ENCODE measurements at regions not wholly inside any gene's neighbourhood (a gene's known extent, or its start where the extent isn't known, plus 50 kb on each side); places are given as distances from the start of the nearest gene placed in this dataset.

DNA sequence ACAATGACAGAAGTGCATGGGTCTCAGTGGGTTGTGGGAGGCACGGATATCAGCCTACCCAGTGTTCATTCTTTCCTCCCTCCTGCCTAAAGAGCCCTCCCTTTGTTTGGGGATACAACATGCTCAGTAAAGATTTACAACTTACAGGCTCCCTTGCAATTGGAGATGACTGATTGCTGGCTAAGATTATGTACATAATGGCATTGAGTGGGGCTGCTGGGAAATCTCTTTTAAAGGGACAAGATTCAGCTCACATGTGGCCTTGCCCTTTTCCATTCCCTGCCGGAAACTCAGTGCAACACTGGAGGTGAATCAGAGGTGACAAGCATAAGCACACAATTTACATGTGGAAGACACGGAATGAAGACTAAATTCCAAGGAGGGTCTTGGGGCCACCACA is 83.7 kb upstream of the CHRM3 start:
- Histone ChIP-seq H3K4me3 (ENCODE audit: low read length in 2 of 2) (no peak overlapping the region), H3K27ac (ENCODE audit: low read depth in 1 of 2, low read length in 1 of 2) (no peak overlapping the region), H3K36me3 (ENCODE audit: control insufficient read depth in 2 of 2, insufficient read depth in 2 of 2, low read length in 1 of 2) (no peaks in the 10 kb centered on the region), H3K9me3 (ENCODE audit: control insufficient read depth in 2 of 2, insufficient read depth in 1 of 2, low read length in 1 of 2) (no peaks in the 10 kb centered on the region), H3K4me1 (ENCODE audit: control insufficient read depth in 2 of 2, insufficient read depth in 2 of 2, low read length in 2 of 2) (no peaks in the 10 kb centered on the region), H3K27me3 (ENCODE audit: control insufficient read depth in 2 of 2, insufficient read depth in 1 of 2, low read length in 1 of 2) (no peaks in the 10 kb centered on the region)
- DNase-seq (ENCODE audit: low read depth in 6 of 9, low spot score in 9 of 9) = no peak
- 95% methylated on average over 3 of the region's 3 CpGs for WGBS

DNA sequence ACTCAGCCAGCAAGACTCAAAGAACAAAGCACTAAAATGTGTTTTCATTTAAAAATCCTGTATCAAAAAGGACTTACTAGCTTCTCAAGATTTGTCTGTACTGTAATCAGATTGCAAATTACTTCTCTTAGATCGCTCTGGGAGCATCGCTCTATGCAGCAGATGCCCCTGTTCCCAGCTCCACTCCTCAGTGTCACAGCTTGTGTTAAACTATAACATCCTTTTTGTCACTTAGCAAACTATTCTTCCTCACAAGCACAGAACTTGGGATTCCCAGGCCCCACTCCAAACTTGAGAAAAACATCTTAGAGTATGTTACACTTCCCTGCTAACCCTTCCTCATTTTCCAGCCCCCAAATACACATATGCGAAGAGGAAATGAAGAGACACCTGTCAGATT is 85.1 kb upstream of the CHRM3 start:
- Histone ChIP-seq H3K4me1 (ENCODE audit: control insufficient read depth in 2 of 2, insufficient read depth in 2 of 2, low read length in 2 of 2) (no peaks in the 10 kb centered on the region), H3K36me3 (ENCODE audit: control insufficient read depth in 2 of 2, insufficient read depth in 2 of 2, low read length in 1 of 2) (no peaks in the 10 kb centered on the region), H3K27ac (ENCODE audit: low read depth in 1 of 2, low read length in 1 of 2) (no peak overlapping the region), H3K4me3 (ENCODE audit: low read length in 2 of 2) (no peak overlapping the region), H3K27me3 (ENCODE audit: control insufficient read depth in 2 of 2, insufficient read depth in 1 of 2, low read length in 1 of 2) (no peaks in the 10 kb centered on the region), H3K9me3 (ENCODE audit: control insufficient read depth in 2 of 2, insufficient read depth in 1 of 2, low read length in 1 of 2) (no peaks in the 10 kb centered on the region)
- DNase-seq (ENCODE audit: low read depth in 6 of 9, low spot score in 9 of 9) = no peak
- WGBS = 96% methylated on average over 3 of the region's 3 CpGs

DNA sequence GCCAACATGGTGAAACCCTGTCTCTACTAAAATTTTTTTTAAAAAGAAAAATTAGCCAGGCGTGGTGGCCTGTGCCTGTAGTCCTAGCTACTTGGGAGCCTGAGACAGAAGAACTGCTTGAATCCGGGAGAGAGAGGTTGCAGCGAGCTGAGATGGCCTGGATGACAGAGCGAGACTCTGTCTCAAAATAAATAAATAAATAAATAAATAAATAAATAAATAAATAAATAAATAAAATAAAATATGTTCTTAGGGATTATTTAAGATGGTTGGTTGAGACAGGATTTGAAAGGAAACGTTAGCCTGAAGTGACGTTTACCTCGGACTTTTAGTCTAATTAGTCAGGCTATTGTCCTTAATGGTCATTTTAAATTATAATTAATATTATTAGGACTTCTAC is 88.5 kb upstream of the CHRM3 start:
- Histone ChIP-seq H3K4me1 (ENCODE audit: control insufficient read depth in 2 of 2, insufficient read depth in 2 of 2, low read length in 2 of 2) (no peaks in the 10 kb centered on the region), H3K27ac (ENCODE audit: low read depth in 1 of 2, low read length in 1 of 2) (no peak overlapping the region), H3K4me3 (ENCODE audit: low read length in 2 of 2) (no peak overlapping the region), H3K9me3 (ENCODE audit: control insufficient read depth in 2 of 2, insufficient read depth in 1 of 2, low read length in 1 of 2) (no peaks in the 10 kb centered on the region), H3K27me3 (ENCODE audit: control insufficient read depth in 2 of 2, insufficient read depth in 1 of 2, low read length in 1 of 2) (no peaks in the 10 kb centered on the region), H3K36me3 (ENCODE audit: control insufficient read depth in 2 of 2, insufficient read depth in 2 of 2, low read length in 1 of 2) (no peaks in the 10 kb centered on the region)
- WGBS = 95% methylated on average over 7 of the region's 7 CpGs
- DNase-seq (ENCODE audit: low read depth in 6 of 9, low spot score in 9 of 9) = no peak

DNA sequence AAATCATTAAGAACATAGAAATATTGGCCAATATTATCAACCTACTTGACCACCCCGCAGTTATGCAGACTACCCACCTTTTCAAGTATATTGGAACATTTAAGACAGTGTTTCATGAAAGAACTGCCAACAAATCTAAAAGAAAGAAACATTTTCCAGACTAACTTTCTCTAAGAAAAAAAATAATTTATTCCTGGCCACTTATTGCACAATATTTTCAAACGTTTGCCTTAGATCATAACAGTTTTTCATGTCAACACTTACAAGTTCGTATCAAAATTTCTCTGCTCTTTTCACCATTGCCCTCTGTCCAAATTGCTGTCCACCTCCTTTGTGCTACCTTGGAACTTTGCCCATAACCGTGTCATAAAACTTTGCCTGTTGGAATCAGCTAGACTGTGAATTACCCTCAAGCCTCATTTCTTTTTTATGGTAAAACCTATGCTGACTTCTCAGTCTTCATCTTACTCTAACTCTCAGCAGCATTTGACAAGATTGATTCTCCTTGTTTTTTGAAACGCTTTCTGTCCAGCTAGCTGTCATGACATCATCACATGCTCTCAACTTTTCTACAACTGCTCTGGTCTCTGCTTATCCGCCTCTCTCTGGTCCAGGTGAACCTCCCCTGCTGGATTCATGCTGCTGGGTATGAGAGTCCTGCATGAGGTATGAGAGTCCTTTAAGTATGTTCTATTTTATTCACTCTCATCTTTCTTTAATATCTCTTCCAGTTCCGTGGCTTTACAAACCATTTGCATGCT is 92.8 kb upstream of the CHRM3 start:
- H3K36me3 ChIP-seq (ENCODE audit: control insufficient read depth in 2 of 2, insufficient read depth in 2 of 2, low read length in 1 of 2) = no peaks in the 10 kb centered on the region
- no peak overlapping the region for H3K27ac ChIP-seq (ENCODE audit: low read depth in 1 of 2, low read length in 1 of 2)
- H3K4me1 ChIP-seq (ENCODE audit: control insufficient read depth in 2 of 2, insufficient read depth in 2 of 2, low read length in 2 of 2) = no peaks in the 10 kb centered on the region
- no peaks in the 10 kb centered on the region for H3K9me3 ChIP-seq (ENCODE audit: control insufficient read depth in 2 of 2, insufficient read depth in 1 of 2, low read length in 1 of 2)
- no peaks in the 10 kb centered on the region for H3K27me3 ChIP-seq (ENCODE audit: control insufficient read depth in 2 of 2, insufficient read depth in 1 of 2, low read length in 1 of 2)
- WGBS = 86% methylated on average over 7 of the region's 7 CpGs
- H3K4me3 ChIP-seq (ENCODE audit: low read length in 2 of 2) = no peak overlapping the region
- DNase-seq (ENCODE audit: low read depth in 6 of 9, low spot score in 9 of 9) = no peak

DNA sequence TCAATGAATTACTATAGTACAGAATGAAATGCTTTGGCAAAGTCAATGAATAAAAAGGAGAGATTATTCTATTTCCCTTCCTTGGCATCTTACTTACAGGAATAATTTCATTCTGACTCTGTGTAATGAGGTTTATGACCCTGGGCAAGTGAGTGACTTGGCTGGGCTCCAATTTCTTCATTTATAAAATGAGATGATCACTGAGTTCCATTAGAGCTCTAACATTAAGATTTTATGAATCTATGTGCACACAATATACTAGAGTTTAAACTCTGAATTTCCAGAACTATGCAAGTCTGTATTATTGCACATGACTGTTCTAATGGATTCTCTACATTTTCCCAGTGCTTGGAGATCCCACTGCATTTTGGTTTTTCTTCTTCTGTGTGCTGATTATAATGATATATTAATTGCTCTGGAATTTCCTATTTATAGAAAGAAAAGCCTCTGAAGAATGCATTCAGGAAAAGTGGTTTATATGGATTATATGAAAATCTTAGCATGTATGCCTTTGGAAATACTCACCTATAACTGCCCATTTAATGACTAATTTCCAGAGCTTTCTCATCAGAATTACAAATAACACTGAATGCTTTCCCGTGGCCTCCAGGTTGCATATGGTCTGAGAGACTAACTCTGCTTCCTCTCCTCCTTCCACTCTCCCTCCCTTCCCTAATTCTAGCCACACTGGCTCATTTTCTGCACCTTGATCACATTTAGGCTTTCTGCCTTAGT is 97.4 kb upstream of the CHRM3 start:
- no peaks in the 10 kb centered on the region for H3K27me3 ChIP-seq (ENCODE audit: control insufficient read depth in 2 of 2, insufficient read depth in 1 of 2, low read length in 1 of 2)
- no peak overlapping the region for H3K4me3 ChIP-seq (ENCODE audit: low read length in 2 of 2)
- no peaks in the 10 kb centered on the region for H3K9me3 ChIP-seq (ENCODE audit: control insufficient read depth in 2 of 2, insufficient read depth in 1 of 2, low read length in 1 of 2)
- H3K4me1 ChIP-seq (ENCODE audit: control insufficient read depth in 2 of 2, insufficient read depth in 2 of 2, low read length in 2 of 2) = no peaks in the 10 kb centered on the region
- H3K36me3 ChIP-seq (ENCODE audit: control insufficient read depth in 2 of 2, insufficient read depth in 2 of 2, low read length in 1 of 2) = no peaks in the 10 kb centered on the region
- 74% methylated on average over 1 of the region's 1 CpG for WGBS
- H3K27ac ChIP-seq (ENCODE audit: low read depth in 1 of 2, low read length in 1 of 2) = no peak overlapping the region
- DNase-seq (ENCODE audit: low read depth in 6 of 9, low spot score in 9 of 9) = no peak

DNA sequence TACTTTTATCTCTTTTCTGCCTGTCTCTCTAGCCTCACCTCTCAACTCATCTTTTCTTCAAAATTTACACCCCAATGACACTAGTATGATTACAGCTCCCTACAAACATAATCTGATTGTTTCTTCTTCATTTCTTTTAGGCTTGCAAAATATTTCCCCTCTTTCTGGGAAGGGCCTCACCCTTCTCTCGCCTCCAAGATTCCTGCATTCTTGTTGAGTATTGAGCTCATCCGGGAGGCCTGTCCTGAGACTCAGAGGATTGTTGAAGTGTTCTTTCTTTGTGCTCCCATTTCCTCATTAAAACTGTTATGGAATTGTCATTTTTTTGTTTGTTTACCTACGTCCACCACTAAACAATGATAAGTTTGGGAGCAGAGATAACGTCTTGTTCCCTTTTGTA is 99.1 kb upstream of the CHRM3 start:
- H3K36me3 ChIP-seq (ENCODE audit: control insufficient read depth in 2 of 2, insufficient read depth in 2 of 2, low read length in 1 of 2) = no peaks in the 10 kb centered on the region
- WGBS = 93% methylated on average over 4 of the region's 4 CpGs
- DNase-seq (ENCODE audit: low read depth in 6 of 9, low spot score in 9 of 9) = no peak

DNA sequence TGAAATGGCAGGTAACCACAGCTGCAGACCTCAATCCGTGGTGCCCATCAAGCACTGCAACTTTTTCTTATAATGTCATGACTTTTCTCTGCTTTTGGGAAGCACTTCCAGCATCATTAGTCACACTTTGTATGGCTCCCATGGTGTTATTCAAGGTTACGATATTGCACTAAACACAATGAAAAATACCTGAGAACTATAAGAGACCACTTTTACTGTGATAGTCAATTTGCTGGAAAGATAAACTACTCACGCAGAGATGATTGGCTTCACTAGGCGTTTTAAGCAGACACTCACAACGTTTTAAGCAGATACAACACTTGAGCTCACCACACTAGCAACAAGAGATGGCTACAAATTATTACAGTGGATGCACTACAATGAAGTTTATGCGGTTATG is 103.2 kb upstream of the CHRM3 start:
- Histone ChIP-seq H3K4me1 (ENCODE audit: control insufficient read depth in 2 of 2, insufficient read depth in 2 of 2, low read length in 2 of 2) (no peaks in the 10 kb centered on the region), H3K4me3 (ENCODE audit: low read length in 2 of 2) (no peak overlapping the region), H3K36me3 (ENCODE audit: control insufficient read depth in 2 of 2, insufficient read depth in 2 of 2, low read length in 1 of 2) (no peaks in the 10 kb centered on the region), H3K9me3 (ENCODE audit: control insufficient read depth in 2 of 2, insufficient read depth in 1 of 2, low read length in 1 of 2) (no peaks in the 10 kb centered on the region), H3K27me3 (ENCODE audit: control insufficient read depth in 2 of 2, insufficient read depth in 1 of 2, low read length in 1 of 2) (no peaks in the 10 kb centered on the region), H3K27ac (ENCODE audit: low read depth in 1 of 2, low read length in 1 of 2) (no peak overlapping the region)
- DNase-seq (ENCODE audit: low read depth in 6 of 9, low spot score in 9 of 9) = no peak
- WGBS = 80% methylated on average over 6 of the region's 6 CpGs

More for the DNA sequence above, 99.1 kb upstream of the CHRM3 start:
- H3K27me3 ChIP-seq (ENCODE audit: control insufficient read depth in 2 of 2, insufficient read depth in 1 of 2, low read length in 1 of 2) = no peaks in the 10 kb centered on the region
- no peak overlapping the region for H3K27ac ChIP-seq (ENCODE audit: low read depth in 1 of 2, low read length in 1 of 2)
- H3K4me3 ChIP-seq (ENCODE audit: low read length in 2 of 2) = no peak overlapping the region
- H3K9me3 ChIP-seq (ENCODE audit: control insufficient read depth in 2 of 2, insufficient read depth in 1 of 2, low read length in 1 of 2) = no peaks in the 10 kb centered on the region
- H3K4me1 ChIP-seq (ENCODE audit: control insufficient read depth in 2 of 2, insufficient read depth in 2 of 2, low read length in 2 of 2) = no peaks in the 10 kb centered on the region

DNA sequence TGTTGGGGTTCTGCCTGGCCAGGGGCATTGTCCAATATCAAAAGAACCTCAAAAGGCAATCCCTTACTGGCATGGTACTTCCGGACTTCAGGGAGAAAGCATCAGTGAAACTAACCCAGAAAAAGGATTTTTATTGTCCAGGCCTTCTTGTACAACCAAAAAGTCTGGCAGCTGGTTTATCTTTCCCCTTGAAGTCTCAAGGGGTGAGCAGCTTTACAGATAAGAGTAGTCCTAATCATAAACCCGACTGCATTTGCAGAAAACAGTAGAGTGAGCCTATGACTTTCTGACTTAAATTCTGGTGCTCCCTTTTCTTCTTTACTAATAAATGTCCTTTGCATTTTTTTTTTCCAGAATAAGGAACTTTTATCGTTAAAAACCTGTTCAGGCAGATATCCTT is 104.0 kb upstream of the CHRM3 start:
- Histone ChIP-seq H3K27ac (ENCODE audit: low read depth in 1 of 2, low read length in 1 of 2) (no peak overlapping the region), H3K4me3 (ENCODE audit: low read length in 2 of 2) (no peak overlapping the region), H3K9me3 (ENCODE audit: control insufficient read depth in 2 of 2, insufficient read depth in 1 of 2, low read length in 1 of 2) (no peaks in the 10 kb centered on the region), H3K36me3 (ENCODE audit: control insufficient read depth in 2 of 2, insufficient read depth in 2 of 2, low read length in 1 of 2) (no peaks in the 10 kb centered on the region), H3K27me3 (ENCODE audit: control insufficient read depth in 2 of 2, insufficient read depth in 1 of 2, low read length in 1 of 2) (no peaks in the 10 kb centered on the region), H3K4me1 (ENCODE audit: control insufficient read depth in 2 of 2, insufficient read depth in 2 of 2, low read length in 2 of 2) (no peaks in the 10 kb centered on the region)
- WGBS = 77% methylated on average over 3 of the region's 3 CpGs
- no peak for DNase-seq (ENCODE audit: low read depth in 6 of 9, low spot score in 9 of 9)

DNA sequence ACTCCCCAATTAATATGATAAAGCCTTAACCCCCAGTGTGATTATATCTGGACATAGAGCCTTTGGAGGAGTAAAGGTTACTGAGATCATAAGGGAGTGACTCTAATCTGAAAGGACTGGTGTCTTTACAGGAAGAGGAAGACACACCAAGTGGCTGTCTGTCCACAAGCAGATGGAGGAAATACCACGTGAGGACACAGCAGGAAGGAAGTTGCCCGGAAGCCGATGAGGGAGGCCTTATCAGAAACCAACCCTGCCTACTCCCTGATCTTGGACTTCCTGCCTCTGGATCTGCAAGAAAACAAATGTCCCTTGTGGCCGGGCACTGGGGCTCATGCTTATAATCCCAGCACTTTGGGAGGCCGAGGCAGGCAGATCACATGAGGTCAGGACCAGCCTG is 110.3 kb upstream of the CHRM3 start:
- no peaks in the 10 kb centered on the region for H3K9me3 ChIP-seq (ENCODE audit: control insufficient read depth in 2 of 2, insufficient read depth in 1 of 2, low read length in 1 of 2)
- no peak overlapping the region for H3K4me3 ChIP-seq (ENCODE audit: low read length in 2 of 2)
- WGBS = 65% methylated on average over 5 of the region's 5 CpGs
- H3K27ac ChIP-seq (ENCODE audit: low read depth in 1 of 2, low read length in 1 of 2) = no peak overlapping the region
- H3K4me1 ChIP-seq (ENCODE audit: control insufficient read depth in 2 of 2, insufficient read depth in 2 of 2, low read length in 2 of 2) = no peaks in the 10 kb centered on the region
- DNase-seq (ENCODE audit: low read depth in 6 of 9, low spot score in 9 of 9) = no peak
- H3K36me3 ChIP-seq (ENCODE audit: control insufficient read depth in 2 of 2, insufficient read depth in 2 of 2, low read length in 1 of 2) = no peaks in the 10 kb centered on the region
- no peaks in the 10 kb centered on the region for H3K27me3 ChIP-seq (ENCODE audit: control insufficient read depth in 2 of 2, insufficient read depth in 1 of 2, low read length in 1 of 2)

Measured in thymus (tissue), 11 donors.